Neural progenitor cell (in vitro differentiated cells): ENCODE measurements at regions not wholly inside any gene's neighbourhood (a gene's known extent, or its start where the extent isn't known, plus 50 kb on each side); places are given as distances from the start of the nearest gene placed in this dataset.

ENCODE experiments used
- EZH2phosphoT487 ChIP-seq: fragments of 200-600 bp; sonication (generic); IDR thresholded peaks from 2 replicates; pipeline ENCODE4 v1.6.1; 2017; ENCODE audit warnings: antibody characterized with exemption
- TF ChIP-seq, protein P1 (sequence below): fragments of 200-600 bp; sonication (generic); IDR thresholded peaks from 2 replicates; pipeline ENCODE4 v1.5.1; 2017; ENCODE audit warnings: antibody characterized with exemption, mild to moderate bottlenecking

DNA sequence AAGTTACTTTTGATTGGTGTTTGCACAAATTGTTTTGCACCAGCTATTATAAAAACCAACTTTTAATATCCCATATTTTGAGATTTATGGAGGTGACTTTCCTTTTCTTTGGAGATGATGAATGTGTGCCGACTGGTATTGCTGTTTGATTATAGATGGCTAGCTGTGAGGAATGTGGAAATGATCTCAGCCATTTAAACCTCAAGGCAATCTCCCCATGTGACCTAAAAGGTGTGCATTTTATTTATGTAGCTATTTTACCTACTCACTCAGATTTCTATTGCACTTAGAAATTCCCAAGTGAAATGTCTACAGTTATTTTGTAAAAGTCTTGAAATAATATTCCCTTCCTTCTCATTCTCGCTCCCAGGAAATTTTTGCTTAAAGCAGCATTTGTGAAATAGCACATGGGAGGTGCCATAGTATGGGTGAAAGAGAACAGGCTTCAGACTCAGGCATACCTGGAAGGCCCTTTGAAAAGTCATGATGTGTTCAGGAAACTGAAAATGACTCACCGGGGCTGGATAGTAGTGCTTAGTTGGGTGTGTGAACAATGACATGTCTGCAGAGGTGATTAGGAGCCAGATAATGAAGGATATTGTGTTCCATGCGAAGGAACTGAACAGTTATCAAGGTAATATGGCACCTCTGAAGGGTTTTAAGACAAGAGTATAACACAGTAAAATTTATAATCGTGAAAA is 247.6 kb downstream of the CBLL2 start:
- TF ChIP-seq, protein P1, sequence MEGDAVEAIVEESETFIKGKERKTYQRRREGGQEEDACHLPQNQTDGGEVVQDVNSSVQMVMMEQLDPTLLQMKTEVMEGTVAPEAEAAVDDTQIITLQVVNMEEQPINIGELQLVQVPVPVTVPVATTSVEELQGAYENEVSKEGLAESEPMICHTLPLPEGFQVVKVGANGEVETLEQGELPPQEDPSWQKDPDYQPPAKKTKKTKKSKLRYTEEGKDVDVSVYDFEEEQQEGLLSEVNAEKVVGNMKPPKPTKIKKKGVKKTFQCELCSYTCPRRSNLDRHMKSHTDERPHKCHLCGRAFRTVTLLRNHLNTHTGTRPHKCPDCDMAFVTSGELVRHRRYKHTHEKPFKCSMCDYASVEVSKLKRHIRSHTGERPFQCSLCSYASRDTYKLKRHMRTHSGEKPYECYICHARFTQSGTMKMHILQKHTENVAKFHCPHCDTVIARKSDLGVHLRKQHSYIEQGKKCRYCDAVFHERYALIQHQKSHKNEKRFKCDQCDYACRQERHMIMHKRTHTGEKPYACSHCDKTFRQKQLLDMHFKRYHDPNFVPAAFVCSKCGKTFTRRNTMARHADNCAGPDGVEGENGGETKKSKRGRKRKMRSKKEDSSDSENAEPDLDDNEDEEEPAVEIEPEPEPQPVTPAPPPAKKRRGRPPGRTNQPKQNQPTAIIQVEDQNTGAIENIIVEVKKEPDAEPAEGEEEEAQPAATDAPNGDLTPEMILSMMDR: no peak
- no peak for TF ChIP-seq EZH2phosphoT487
